OCI-LY7 (cell line): ENCODE measurements at regions not wholly inside any gene's neighbourhood (a gene's known extent, or its start where the extent isn't known, plus 50 kb on each side); places are given as distances from the start of the nearest gene placed in this dataset.

Source experiments
- CTCF ChIP-seq: fragments of 200-600 bp; sonication (generic); conservative IDR thresholded peaks from 2 replicates; pipeline ENCODE4 v1.5.1; 2014; ENCODE audit warnings: mild to moderate bottlenecking, antibody characterized with exemption, low read length, moderate library complexity, mixed read lengths
- EZH2phosphoT487 ChIP-seq: fragments of 200-600 bp; sonication (generic); IDR thresholded peaks from 2 replicates; pipeline ENCODE4 v1.6.1; 2018; ENCODE audit warnings: low read depth, borderline replicate concordance, mild to moderate bottlenecking, mixed run types, antibody characterized with exemption, low read length, moderate library complexity, mixed read lengths

DNA sequence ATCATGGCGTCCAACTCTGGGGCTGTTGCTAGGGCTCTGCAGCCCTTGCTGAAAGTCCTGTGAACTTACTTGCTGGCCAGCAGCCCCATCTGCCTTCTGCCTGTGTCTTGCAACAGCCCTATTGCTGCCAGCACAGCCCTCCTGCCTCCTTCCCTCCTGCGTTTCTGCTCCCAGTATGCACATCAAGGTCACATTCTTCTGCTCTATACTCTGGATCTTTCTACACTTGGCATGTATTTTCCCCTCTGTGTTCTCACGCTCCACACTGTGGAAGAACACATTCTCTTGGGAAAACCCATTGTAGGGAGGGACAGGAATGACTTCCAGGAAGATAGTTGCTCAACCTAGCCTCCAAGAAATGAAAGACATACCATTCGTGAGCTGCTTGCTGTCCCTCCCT lies 80.9 kb upstream of the PHACTR2 start:
- TF ChIP-seq EZH2phosphoT487 (no peak), CTCF (no peak)
